ENCODE measurements at regions not wholly inside any gene's neighbourhood (a gene's known extent, or its start where the extent isn't known, plus 50 kb on each side); places are given as distances from the start of the nearest gene placed in this dataset.

DNA sequence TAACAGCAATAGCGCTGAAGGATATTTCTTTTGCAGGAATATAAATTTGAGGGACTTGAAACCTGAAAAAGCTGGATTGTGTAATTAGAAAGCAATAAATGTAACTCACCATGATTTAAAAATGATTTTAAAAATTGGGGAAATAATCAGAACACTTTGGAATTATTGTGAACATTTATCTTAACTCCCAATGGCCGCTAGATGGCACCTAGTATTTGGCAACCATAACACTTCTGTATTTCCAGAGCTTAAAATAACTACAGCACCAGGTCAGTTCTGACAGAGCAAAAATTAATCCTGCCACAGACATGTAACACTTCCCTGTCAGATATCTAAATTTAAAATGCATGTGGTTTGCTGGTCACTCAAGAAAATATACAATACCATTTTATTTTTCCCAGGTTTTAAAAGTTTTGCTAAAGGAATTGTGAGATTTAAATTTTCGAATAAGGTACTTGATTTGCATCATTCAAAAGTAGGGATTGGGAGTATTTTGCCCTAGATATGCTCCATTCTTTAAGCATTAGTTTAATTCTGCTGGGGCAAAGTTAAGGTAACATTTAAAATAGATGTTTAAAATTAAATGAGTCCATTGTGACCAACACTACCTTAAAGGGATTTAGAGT is 144.5 kb downstream of the PPP1R3A start:
- TF ChIP-seq TCF4 (CRISPR knock-in tag; IDR thresholded peaks at IDR 0.05; ENCODE audit: borderline replicate concordance), result no peak
- TF ChIP-seq, protein P1, sequence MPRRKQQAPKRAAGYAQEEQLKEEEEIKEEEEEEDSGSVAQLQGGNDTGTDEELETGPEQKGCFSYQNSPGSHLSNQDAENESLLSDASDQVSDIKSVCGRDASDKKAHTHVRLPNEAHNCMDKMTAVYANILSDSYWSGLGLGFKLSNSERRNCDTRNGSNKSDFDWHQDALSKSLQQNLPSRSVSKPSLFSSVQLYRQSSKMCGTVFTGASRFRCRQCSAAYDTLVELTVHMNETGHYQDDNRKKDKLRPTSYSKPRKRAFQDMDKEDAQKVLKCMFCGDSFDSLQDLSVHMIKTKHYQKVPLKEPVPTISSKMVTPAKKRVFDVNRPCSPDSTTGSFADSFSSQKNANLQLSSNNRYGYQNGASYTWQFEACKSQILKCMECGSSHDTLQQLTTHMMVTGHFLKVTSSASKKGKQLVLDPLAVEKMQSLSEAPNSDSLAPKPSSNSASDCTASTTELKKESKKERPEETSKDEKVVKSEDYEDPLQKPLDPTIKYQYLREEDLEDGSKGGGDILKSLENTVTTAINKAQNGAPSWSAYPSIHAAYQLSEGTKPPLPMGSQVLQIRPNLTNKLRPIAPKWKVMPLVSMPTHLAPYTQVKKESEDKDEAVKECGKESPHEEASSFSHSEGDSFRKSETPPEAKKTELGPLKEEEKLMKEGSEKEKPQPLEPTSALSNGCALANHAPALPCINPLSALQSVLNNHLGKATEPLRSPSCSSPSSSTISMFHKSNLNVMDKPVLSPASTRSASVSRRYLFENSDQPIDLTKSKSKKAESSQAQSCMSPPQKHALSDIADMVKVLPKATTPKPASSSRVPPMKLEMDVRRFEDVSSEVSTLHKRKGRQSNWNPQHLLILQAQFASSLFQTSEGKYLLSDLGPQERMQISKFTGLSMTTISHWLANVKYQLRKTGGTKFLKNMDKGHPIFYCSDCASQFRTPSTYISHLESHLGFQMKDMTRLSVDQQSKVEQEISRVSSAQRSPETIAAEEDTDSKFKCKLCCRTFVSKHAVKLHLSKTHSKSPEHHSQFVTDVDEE (CRISPR knock-in tag; IDR thresholded peaks at IDR 0.05), result no peak
- TF ChIP-seq PPARA (CRISPR knock-in tag; IDR thresholded peaks at IDR 0.05; ENCODE audit: borderline replicate concordance), result no peak
- no peak for TF ChIP-seq TOX (CRISPR knock-in tag; IDR thresholded peaks at IDR 0.05; ENCODE audit: borderline replicate concordance)
- no peak for TF ChIP-seq CSDC2 (CRISPR knock-in tag; IDR thresholded peaks at IDR 0.05)
- no peak for TF ChIP-seq ZNF70 (CRISPR knock-in tag; IDR thresholded peaks at IDR 0.05)
- TF ChIP-seq ISL1 (CRISPR knock-in tag; IDR thresholded peaks at IDR 0.05), result no peak
- ATAC-seq, result peak; percentile 80

DNA sequence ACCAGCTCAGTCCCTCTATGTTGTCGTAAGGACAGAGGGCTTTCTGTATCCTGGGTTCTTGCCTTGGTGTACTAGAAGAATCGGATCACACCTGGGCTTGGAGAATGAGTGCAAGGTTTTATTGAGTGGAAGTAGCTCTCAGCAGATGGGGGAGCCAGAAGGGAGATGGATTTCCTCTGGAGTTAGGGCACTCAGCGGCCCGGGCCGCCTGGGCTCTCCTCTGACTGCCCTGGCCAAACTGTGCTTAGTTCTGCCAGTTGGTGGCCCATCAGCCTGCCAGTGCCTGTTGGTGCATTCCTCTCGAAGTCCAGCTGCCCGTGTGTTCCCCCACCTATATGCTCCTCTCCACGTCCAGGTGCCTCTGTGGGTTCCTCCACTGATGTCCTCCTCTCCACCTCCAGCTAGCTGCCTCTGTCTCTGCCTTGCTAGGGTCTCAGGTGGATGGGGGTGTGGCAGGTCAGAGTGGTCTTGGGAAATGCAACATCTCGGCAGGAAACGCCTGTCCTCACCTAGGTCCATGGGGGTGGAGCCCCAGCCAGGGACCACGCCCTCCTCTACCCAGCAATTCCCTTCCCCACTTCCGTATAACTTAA is 148.6 kb downstream of the PPP1R3A start:
- TF ChIP-seq ESRRG (CRISPR knock-in tag; IDR thresholded peaks at IDR 0.05), result no peak
- TF ChIP-seq ZFP3 (CRISPR knock-in tag; IDR thresholded peaks at IDR 0.05), result no peak
- no peak for ATAC-seq

DNA sequence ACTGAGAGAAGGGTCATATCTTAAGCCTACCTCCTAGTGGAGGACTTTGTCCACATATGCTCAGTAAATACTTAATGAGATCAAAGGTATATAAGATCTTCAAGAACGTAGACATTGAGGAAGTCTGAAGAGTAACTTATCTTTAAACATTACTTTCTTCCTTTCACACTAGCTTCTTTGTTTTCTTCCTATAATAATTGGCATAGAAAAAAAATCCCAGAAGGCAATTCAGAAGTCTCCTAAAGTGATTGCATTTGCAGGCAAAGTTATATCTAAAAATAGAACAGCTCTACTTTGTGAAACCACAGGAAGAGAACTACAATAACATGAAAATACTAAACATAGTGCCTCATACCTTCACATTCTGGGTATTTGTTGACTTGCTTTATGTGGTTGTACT is 150.4 kb downstream of the PPP1R3A start:
- no peak for ATAC-seq
- no peak for TF ChIP-seq ZC3H10 (CRISPR knock-in tag; IDR thresholded peaks at IDR 0.05)
- no peak for TF ChIP-seq CSDC2 (CRISPR knock-in tag; IDR thresholded peaks at IDR 0.05)
- TF ChIP-seq RARB (CRISPR knock-in tag; IDR thresholded peaks at IDR 0.05), result no peak
- TF ChIP-seq PPARA (CRISPR knock-in tag; IDR thresholded peaks at IDR 0.05; ENCODE audit: borderline replicate concordance), result no peak
- TF ChIP-seq GLIS3 (CRISPR knock-in tag; IDR thresholded peaks at IDR 0.05), result no peak
- TF ChIP-seq ESRRG (CRISPR knock-in tag; IDR thresholded peaks at IDR 0.05), result no peak
- TF ChIP-seq ISL1 (CRISPR knock-in tag; IDR thresholded peaks at IDR 0.05), result no peak
- no peak for TF ChIP-seq ZFP30 (CRISPR knock-in tag; IDR thresholded peaks at IDR 0.05)
- TF ChIP-seq, protein P2, sequence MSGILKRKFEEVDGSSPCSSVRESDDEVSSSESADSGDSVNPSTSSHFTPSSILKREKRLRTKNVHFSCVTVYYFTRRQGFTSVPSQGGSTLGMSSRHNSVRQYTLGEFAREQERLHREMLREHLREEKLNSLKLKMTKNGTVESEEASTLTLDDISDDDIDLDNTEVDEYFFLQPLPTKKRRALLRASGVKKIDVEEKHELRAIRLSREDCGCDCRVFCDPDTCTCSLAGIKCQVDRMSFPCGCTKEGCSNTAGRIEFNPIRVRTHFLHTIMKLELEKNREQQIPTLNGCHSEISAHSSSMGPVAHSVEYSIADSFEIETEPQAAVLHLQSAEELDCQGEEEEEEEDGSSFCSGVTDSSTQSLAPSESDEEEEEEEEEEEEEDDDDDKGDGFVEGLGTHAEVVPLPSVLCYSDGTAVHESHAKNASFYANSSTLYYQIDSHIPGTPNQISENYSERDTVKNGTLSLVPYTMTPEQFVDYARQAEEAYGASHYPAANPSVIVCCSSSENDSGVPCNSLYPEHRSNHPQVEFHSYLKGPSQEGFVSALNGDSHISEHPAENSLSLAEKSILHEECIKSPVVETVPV (CRISPR knock-in tag; IDR thresholded peaks at IDR 0.05), result no peak
- no peak for TF ChIP-seq ZFP3 (CRISPR knock-in tag; IDR thresholded peaks at IDR 0.05)
- no peak for TF ChIP-seq OSR1 (CRISPR knock-in tag; IDR thresholded peaks at IDR 0.05)
- TF ChIP-seq SNAI2 (CRISPR knock-in tag; IDR thresholded peaks at IDR 0.05), result no peak

DNA sequence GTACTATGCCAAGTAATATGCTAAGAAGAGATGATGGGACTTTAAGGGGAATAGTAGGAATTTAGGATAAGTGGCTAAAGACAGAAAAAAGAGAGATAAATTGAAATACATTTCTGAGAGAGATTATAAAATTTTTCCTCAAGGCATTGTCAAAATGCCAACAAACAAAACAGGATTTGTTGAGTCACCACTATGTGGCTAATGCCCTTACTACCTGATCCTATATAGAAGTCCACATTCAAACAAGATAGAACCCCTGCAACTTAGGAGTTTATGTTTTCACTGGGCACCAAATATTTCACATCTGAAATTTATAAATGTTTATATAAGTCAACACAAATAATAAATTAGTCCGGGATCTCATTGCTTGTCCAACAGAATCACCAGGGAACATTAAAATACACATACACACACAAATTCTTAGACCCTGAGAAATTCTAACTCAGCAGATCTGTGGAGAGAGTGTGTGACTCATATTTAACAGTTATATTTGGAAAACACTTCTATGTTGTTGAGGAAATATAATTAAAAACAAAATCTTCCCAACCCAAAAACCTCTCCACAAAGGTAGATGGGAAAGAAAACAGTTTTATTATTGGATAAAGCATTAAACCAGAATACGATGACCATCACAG is 154.3 kb downstream of the PPP1R3A start:
- ATAC-seq, result no peak
- TF ChIP-seq ESRRG (CRISPR knock-in tag; IDR thresholded peaks at IDR 0.05) (no peak), SNAI2 (CRISPR knock-in tag; IDR thresholded peaks at IDR 0.05) (no peak), PPARA (CRISPR knock-in tag; IDR thresholded peaks at IDR 0.05; ENCODE audit: borderline replicate concordance) (no peak), ISL1 (CRISPR knock-in tag; IDR thresholded peaks at IDR 0.05) (no peak), RARB (CRISPR knock-in tag; IDR thresholded peaks at IDR 0.05) (no peak), TOX (CRISPR knock-in tag; IDR thresholded peaks at IDR 0.05; ENCODE audit: borderline replicate concordance) (no peak), ZC3H10 (CRISPR knock-in tag; IDR thresholded peaks at IDR 0.05) (no peak), GLIS3 (CRISPR knock-in tag; IDR thresholded peaks at IDR 0.05) (no peak), ZNF565 (CRISPR knock-in tag; conservative IDR thresholded peaks at IDR 0.05; ENCODE audit: low read depth) (no peak), CSDC2 (CRISPR knock-in tag; IDR thresholded peaks at IDR 0.05) (no peak), ZNF8 (CRISPR knock-in tag; IDR thresholded peaks at IDR 0.05) (no peak), BACH2 (CRISPR knock-in tag; IDR thresholded peaks at IDR 0.05; ENCODE audit: borderline replicate concordance) (no peak), OSR1 (CRISPR knock-in tag; IDR thresholded peaks at IDR 0.05) (no peak)
- TF ChIP-seq, protein P3, sequence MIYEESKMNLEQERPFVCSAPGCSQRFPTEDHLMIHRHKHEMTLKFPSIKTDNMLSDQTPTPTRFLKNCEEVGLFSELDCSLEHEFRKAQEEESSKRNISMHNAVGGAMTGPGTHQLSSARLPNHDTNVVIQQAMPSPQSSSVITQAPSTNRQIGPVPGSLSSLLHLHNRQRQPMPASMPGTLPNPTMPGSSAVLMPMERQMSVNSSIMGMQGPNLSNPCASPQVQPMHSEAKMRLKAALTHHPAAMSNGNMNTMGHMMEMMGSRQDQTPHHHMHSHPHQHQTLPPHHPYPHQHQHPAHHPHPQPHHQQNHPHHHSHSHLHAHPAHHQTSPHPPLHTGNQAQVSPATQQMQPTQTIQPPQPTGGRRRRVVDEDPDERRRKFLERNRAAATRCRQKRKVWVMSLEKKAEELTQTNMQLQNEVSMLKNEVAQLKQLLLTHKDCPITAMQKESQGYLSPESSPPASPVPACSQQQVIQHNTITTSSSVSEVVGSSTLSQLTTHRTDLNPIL (CRISPR knock-in tag; IDR thresholded peaks at IDR 0.05; ENCODE audit: low read depth), result no peak
- TF ChIP-seq, protein P4, sequence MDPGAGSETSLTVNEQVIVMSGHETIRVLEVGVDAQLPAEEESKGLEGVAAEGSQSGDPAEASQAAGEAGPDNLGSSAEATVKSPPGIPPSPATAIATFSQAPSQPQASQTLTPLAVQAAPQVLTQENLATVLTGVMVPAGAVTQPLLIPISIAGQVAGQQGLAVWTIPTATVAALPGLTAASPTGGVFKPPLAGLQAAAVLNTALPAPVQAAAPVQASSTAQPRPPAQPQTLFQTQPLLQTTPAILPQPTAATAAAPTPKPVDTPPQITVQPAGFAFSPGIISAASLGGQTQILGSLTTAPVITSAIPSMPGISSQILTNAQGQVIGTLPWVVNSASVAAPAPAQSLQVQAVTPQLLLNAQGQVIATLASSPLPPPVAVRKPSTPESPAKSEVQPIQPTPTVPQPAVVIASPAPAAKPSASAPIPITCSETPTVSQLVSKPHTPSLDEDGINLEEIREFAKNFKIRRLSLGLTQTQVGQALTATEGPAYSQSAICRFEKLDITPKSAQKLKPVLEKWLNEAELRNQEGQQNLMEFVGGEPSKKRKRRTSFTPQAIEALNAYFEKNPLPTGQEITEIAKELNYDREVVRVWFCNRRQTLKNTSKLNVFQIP (CRISPR knock-in tag; IDR thresholded peaks at IDR 0.05; ENCODE audit: borderline replicate concordance, low read depth), result no peak
- TF ChIP-seq, protein P5, sequence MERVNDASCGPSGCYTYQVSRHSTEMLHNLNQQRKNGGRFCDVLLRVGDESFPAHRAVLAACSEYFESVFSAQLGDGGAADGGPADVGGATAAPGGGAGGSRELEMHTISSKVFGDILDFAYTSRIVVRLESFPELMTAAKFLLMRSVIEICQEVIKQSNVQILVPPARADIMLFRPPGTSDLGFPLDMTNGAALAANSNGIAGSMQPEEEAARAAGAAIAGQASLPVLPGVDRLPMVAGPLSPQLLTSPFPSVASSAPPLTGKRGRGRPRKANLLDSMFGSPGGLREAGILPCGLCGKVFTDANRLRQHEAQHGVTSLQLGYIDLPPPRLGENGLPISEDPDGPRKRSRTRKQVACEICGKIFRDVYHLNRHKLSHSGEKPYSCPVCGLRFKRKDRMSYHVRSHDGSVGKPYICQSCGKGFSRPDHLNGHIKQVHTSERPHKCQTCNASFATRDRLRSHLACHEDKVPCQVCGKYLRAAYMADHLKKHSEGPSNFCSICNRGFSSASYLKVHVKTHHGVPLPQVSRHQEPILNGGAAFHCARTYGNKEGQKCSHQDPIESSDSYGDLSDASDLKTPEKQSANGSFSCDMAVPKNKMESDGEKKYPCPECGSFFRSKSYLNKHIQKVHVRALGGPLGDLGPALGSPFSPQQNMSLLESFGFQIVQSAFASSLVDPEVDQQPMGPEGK (CRISPR knock-in tag; IDR thresholded peaks at IDR 0.05; ENCODE audit: borderline replicate concordance), result no peak
